Pancreas (tissue), 10 donors: ENCODE measurements at regions not wholly inside any gene's neighbourhood (a gene's known extent, or its start where the extent isn't known, plus 50 kb on each side); places are given as distances from the start of the nearest gene placed in this dataset.

ENCODE experiments used
- ATAC-seq, 4 donors: fragments of 200-7000 bp; cut with Tn5 transposase; one replicate each; pipeline versions ENCODE4 v1.8.0 to v1.9.1; 2020; ENCODE audit warnings: mild to moderate bottlenecking in 4 of 4, moderate library complexity in 4 of 4
- DNase-seq, 6 donors: peaks; one replicate each; pipeline ENCODE4 v3.0.0-alpha.2; 2020
- FAIRE-seq: peaks from 2 replicates; lab custom pipeline; 2012; peaks lifted over from hg19 to GRCh38; lab: Jason Lieb, UNC
- H3K27ac ChIP-seq, 4 donors: fragments of 200-600 bp; sonication (generic); 1 replicate in 3 of 4; 2 replicates in 1 of 4; pipeline versions ENCODE4 v1.5.0 to v1.8.0; 2020
- H3K27me3 ChIP-seq, 4 donors: fragments of 200-600 bp; one replicate each; pipeline ENCODE4 v1.8.0; 2021
- H3K36me3 ChIP-seq, 3 donors: fragments of 200-600 bp; sonication (generic) in 1 of 3; one replicate each; pipeline versions ENCODE4 v1.5.0 to v1.8.0; 2020 to 2021
- H3K4me1 ChIP-seq, 3 donors: fragments of 200-600 bp; one replicate each; pipeline ENCODE4 v1.8.0; 2021
- H3K4me3 ChIP-seq, 4 donors: fragments of 200-600 bp; sonication (generic) in 2 of 4; one replicate each; pipeline versions ENCODE4 v1.5.0 to v1.8.0; 2020 to 2021
- H3K9me3 ChIP-seq, 4 donors: fragments of 200-600 bp; one replicate each; pipeline ENCODE4 v1.8.0; 2021
- CTCF ChIP-seq, 4 donors: fragments of 200-600 bp; sonication (generic) in 3 of 4; IDR thresholded peaks; one replicate each; pipeline versions ENCODE4 v1.5.0 to v1.8.0; 2021; ENCODE audit warnings: antibody characterized with exemption in 4 of 4
- WGBS, 2 donors: extraction: QIAGEN DNeasy Blood & Tissue Kit; methylation state at CpG; one replicate each; pipeline ENCODE4 v1.1.7; 2013; 5-methylcytosine and 5-hydroxymethylcytosine counted together
- intact Hi-C, 3 donors: fragments of 100-400 bp; cut with DNase I; formaldehyde crosslinking; loops; one replicate each; pipeline versions ENCODE4 v1.11.1 to v1.14.2; 2022
- donor health status: healthy with polysubstance abuse.
- donor health status: DM: no; HTN: no; CAD: no; lungs with moderate emphysema.
- donor health status: DM: no; HTN: no; CAD: no.
- donor health status: control.
- donor health status: control.
- donor health status: Bipolar disorder and iron deficiency.
- donor health status: DM: yes; HTN: yes; CAD: no.
- donor health status: DM: no; HTN: no; CAD: no.
- donor health status: DM: no; HTN: no; CAD: no.
- donor health status: DM: yes; HTN: yes; CAD: no.

GRCh38 chr12:127625176-127625771 lies 641.7 kb upstream of the TMEM132C start:
- Histone ChIP-seq H3K4me1 (no peaks in the 10 kb centered on the region), H3K9me3 (no peaks in the 10 kb centered on the region), H3K36me3 (no peaks in the 10 kb centered on the region), H3K27me3 (no peaks in the 10 kb centered on the region), H3K4me3 (no peak overlapping the region), H3K27ac (no peak overlapping the region)
- FAIRE-seq (no peak), DNase-seq (no peak), ATAC-seq (no peak)
- no peak for TF ChIP-seq CTCF (IDR thresholded peaks at IDR 0.05)
- intact Hi-C loops, result no loop called here
- 65 to 70% methylated on average over 5 of the region's 5 CpGs for WGBS, 2 donors

- no peak for DNase-seq
- Histone ChIP-seq H3K27me3 (peaks cover 0 to 7% (median 0%) of the 10 kb centered on the region in 4 donors), H3K4me3 (no peak overlapping the region), H3K9me3 (no peaks in the 10 kb centered on the region), H3K36me3 (no peaks in the 10 kb centered on the region), H3K4me1 (no peaks in the 10 kb centered on the region), H3K27ac (no peak overlapping the region)
- TF ChIP-seq CTCF (IDR thresholded peaks at IDR 0.05), result no peak
- intact Hi-C loops, result no loop called here
- ATAC-seq, result no peak
- 66 to 74% methylated on average over 3 of the region's 3 CpGs for WGBS, 2 donors
- FAIRE-seq, result no peak
These were observed 638.3 kb upstream of the TMEM132C start for GRCh38 chr12:127628645-127629044.

- no peaks in the 10 kb centered on the region for H3K9me3 ChIP-seq
- H3K36me3 ChIP-seq, result no peaks in the 10 kb centered on the region
- H3K4me1 ChIP-seq, result no peaks in the 10 kb centered on the region
- DNase-seq (no peak), ATAC-seq (no peak), FAIRE-seq (no peak)
- 49 to 53% methylated on average over 10 of the region's 10 CpGs for WGBS, 2 donors
- H3K4me3 ChIP-seq, result no peak overlapping the region
- no peak overlapping the region for H3K27ac ChIP-seq
- TF ChIP-seq CTCF (IDR thresholded peaks at IDR 0.05), result no peak
- intact Hi-C loops, result no loop called here
- peaks cover 0 to 9% (median 0%) of the 10 kb centered on the region in 4 donors for H3K27me3 ChIP-seq
These were observed 637.7 kb upstream of the TMEM132C start for GRCh38 chr12:127629066-127629820.

GRCh38 chr12:127632461-127632860 lies 634.5 kb upstream of the TMEM132C start:
- Histone ChIP-seq H3K4me3 (no peak overlapping the region), H3K36me3 (no peaks in the 10 kb centered on the region), H3K27ac (no peak overlapping the region), H3K4me1 (no peaks in the 10 kb centered on the region), H3K27me3 (peaks cover 0 to 9% (median 0%) of the 10 kb centered on the region in 4 donors), H3K9me3 (no peaks in the 10 kb centered on the region)
- DNase-seq (no peak), FAIRE-seq (no peak), ATAC-seq (no peak)
- intact Hi-C loops, result no loop called here
- no peak for TF ChIP-seq CTCF (IDR thresholded peaks at IDR 0.05)
- 69 to 78% methylated on average over 11 of the region's 11 CpGs for WGBS, 2 donors

- DNase-seq, result no peak
- FAIRE-seq, result no peak
- no peaks in the 10 kb centered on the region for H3K36me3 ChIP-seq
- peaks cover 0 to 9% (median 0%) of the 10 kb centered on the region in 4 donors for H3K27me3 ChIP-seq
- no peak for TF ChIP-seq CTCF (IDR thresholded peaks at IDR 0.05)
- WGBS, 2 donors, result 75 to 80% methylated on average over 4 of the region's 4 CpGs
- intact Hi-C loops, result no loop called here
- no peaks in the 10 kb centered on the region for H3K9me3 ChIP-seq
- H3K27ac ChIP-seq, result no peak overlapping the region
- no peak for ATAC-seq
- H3K4me3 ChIP-seq, result no peak overlapping the region
- H3K4me1 ChIP-seq, result no peaks in the 10 kb centered on the region
These were observed 631.1 kb upstream of the TMEM132C start for GRCh38 chr12:127635838-127636237.
